HG02885 (cell line): ENCODE measurements at regions not wholly inside any gene's neighbourhood (a gene's known extent, or its start where the extent isn't known, plus 50 kb on each side); places are given as distances from the start of the nearest gene placed in this dataset.
"Not testable (repeated sequence)": the region's sequence is repeated elsewhere in the genome, so short reads cannot be mapped to it uniquely, and the experiment has no call there.

Source experiments
- ATAC-seq: cut with Tn5 transposase; IDR thresholded peaks from one replicate; pipeline ENCODE4 v1.9.1; 2021; ENCODE audit warnings: mild to moderate bottlenecking; ENCODE audit not compliant: unreplicated experiment, poor library complexity

DNA sequence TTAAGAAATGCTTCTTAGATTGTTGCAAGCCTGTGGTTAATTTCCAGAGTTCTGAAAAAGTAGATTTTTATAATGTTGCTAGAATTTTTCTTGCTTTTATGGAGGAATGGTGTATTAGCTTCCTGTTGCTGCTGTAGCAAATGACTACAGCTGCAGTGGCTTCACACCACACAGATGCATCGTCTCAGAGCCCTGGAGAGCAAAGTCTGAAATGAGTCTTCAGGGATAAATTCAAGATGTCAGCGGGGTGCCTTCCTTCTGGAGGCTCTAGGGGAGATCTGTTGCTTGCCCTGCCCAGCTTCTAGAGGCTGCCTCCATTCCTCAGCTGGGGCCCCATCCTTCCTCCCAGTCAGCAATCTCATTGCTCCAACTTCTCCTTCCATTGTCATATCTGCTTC lies 187.8 kb downstream of the ZNF516 start:
- ATAC-seq, result no peak

- no peak for ATAC-seq
These were observed 188.3 kb downstream of the ZNF516 start for GRCh38 chr18:76306685-76307292.

DNA sequence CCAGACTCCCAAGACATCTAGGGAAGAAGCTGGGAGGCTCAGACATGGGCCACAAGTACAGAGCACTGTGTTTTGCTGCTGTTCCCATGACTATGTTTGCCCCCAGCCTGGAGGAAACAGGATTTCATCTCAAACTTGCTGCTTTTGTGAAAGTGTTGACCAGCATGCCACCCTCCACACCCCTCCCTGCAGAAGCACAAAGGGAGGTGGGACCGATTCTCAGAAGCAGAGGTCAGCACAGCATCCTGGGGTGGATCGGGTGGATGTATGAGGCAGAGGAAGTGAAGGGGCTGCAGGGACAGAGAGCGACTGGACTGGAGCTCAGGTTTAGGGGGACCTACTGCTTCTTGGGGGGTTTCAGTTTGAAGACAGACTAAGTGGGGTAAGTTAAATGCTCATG lies 209.2 kb downstream of the ZNF516 start:
- no peak for ATAC-seq

- ATAC-seq, result no peak
These were observed 213.5 kb downstream of the ZNF516 start for GRCh38 chr18:76281565-76281964.

- ATAC-seq, result no peak
These were observed 217.2 kb downstream of the ZNF516 start for GRCh38 chr18:76277801-76278200.

DNA sequence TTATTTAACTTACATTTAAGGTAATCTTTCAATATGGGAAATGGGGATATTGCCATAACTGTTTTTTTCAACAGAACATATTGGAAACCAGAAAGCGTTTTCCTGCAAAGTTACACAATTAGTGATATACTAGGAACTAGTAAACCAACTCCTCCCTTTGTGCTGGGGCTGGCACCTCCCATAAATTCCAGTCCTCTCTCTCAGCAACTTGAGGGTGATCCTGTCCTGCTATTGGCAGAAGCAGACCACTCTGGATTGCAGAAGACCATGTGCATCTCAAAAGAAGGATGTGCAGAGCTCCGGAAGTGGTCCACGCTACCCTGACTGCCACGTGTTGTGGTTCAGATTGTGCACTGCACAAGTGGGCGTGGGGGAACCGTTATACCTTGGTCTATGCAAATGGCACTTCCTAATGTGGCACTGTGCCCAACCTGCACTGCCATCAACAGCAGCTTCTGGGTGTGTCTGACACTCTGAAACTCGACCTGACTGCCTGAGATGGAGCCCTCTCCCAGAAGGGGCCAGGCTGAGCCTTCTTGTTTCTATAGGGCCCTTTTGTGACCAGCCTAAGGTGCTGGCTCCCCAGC lies 219.2 kb downstream of the ZNF516 start:
- ATAC-seq, result no peak

GRCh38 chr18:76274468-76275289 lies 220.4 kb downstream of the ZNF516 start:
- no peak for ATAC-seq

- no peak for ATAC-seq
These were observed 221.1 kb downstream of the ZNF516 start for GRCh38 chr18:76273956-76274355.

- ATAC-seq, result no peak
These were observed 222.0 kb downstream of the ZNF516 start for GRCh38 chr18:76273036-76273545.

DNA sequence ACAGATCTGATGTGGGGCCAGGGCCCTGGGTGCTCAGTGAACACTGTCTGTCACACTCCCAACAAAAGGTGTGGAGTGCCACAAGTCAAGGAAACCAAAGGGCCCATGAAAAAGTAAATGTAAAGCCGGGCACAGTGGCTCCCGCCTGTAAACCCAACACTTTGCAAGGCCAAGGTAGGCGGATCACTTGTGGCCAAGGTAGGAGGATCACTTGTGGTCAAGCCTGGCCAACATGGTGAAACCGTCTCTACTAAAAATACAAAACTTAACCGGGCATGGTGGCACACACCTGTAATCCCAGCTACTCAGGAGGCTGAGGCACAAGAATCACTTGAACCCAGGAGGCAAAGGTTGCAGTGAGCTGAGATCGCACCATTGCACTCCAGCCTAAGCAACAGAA lies 227.6 kb downstream of the ZNF516 start:
- ATAC-seq, result not testable (repeated sequence)

GRCh38 chr18:76266236-76266991 lies 228.6 kb downstream of the ZNF516 start:
- no peak for ATAC-seq

DNA sequence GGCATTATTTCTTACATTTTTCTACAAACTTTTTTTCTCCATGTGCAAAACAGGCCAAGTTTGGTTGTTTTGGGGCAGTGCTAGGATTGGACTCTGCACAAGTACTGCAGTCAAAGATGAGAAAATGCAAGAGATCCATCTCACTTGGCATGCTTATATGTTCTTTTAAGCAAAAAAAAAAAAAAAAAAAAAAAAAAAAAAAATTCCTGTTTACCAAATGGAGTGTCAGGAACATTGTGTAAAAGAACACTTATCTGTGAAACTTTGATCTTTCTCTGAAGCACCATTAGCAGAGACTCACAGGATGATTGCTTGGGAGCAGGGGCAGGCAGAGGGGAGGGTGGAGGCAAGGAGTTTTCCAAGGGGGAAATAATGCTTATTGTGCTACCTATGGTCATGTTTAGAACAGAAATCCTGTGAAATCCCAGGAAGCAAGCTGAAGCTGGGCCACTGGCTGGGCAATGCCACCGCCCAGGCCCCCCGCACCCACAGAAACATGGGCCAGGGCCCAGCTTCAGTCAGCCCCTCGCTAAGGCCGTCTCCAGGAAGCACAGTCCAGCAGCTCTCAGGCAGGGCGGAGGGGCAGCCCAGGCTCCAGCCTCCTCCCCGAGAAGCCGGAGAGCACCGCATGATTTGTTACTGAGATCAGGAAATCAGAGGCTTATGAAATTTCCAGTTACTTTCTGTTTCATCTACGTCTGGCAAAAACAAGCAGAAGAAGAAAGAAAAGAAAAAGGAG lies 229.4 kb downstream of the ZNF516 start:
- ATAC-seq, result no peak

GRCh38 chr18:76264876-76265250 lies 230.2 kb downstream of the ZNF516 start:
- ATAC-seq, result no peak

- no peak for ATAC-seq
These were observed 230.7 kb downstream of the ZNF516 start for GRCh38 chr18:76264198-76264875.

GRCh38 chr18:76263046-76264005 lies 231.7 kb downstream of the ZNF516 start:
- ATAC-seq, result no peak

DNA sequence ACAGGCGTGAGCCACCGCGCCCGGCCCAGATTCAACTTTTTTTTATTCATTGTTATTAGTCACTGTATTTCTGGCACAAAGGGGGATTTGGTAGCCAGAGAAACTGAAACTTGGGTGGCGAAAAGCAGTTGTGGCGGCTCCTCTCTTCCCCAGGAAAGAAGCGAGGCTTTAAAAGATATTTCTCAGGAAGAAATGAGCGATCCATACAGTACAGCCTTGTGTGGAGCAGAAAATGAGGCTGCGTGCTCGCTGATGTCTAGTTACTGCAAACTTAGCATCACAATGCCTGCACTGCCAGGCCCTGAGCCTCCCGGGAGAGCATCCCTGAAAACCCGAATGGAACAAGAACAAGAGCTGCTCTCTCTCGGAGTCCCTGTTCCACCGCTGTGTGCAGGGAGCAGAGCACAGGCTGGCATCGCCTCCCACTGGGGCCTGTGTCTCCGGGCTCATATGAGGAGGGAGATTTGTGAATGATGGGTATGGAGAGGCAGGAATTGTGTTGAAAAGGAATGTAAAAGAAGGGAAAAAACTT lies 234.0 kb downstream of the ZNF516 start:
- no peak for ATAC-seq

- ATAC-seq, result no peak
These were observed 235.3 kb downstream of the ZNF516 start for GRCh38 chr18:76259711-76260110.

- no peak for ATAC-seq
These were observed 235.9 kb downstream of the ZNF516 start for GRCh38 chr18:76259096-76259495.
